GM12873 (cell line): ENCODE measurements at regions not wholly inside any gene's neighbourhood (a gene's known extent, or its start where the extent isn't known, plus 50 kb on each side); places are given as distances from the start of the nearest gene placed in this dataset.

Experiments used
- CTCF ChIP-seq: IDR thresholded peaks from 2 replicates; pipeline ENCODE4 v1.5.1; 2012; ENCODE audit warnings: low read depth, mild to moderate bottlenecking, moderate library complexity, low read length, control low read depth; ENCODE audit not compliant: insufficient read depth; ENCODE audit errors: missing control alignments

DNA sequence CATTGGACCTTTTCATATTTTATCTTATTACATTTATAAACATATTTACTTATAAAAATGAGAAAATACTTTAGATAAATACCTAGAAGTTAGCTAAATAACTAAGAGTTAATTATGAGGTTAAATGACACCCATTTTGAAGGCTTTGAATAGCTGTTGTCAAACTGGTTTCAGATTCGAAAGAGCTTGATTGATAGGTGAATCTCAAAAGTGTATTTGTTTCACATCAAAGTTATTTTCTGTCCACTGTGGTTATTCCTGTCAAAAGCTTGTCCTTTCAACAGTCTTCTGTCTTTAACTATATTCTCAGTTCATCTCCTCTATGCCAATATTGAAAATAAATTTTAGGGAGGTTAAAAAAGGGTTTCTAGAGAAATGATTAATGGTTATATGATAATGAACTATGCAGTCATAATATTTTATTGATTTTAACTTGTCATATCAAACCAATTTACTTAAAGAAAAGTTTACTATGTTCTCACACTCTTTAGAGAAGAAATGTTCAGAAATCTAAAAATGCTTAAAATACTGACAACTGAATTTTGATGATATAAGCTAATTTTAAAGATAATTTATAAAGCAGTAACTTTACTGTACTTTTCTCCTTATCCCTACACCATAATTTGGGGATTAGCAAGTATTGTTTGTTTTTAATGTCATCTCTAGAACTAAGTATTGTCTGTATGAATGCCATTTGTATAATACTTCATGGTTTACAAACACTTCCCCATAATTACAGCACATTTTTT lies 72.0 kb upstream of the FOXP2 start:
- TF ChIP-seq CTCF, result no peak

DNA sequence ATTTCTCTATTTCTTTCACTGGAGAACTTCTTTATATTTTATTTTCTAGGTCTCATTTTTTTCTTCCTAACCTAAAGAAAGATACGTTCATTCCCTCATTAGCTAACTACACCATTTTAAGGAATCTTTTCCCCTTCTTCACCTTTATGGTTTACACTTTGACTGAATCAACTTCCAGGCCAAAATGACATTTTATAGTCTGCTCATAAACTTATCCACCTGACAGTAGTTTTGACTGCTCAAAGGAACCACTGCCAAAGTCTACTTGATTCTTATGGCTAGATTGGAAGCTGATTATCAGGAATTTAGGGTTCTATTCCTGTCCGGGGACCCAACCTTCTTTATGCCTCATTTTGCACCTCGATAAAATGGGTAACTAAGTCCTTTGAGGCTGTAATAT lies 73.0 kb upstream of the FOXP2 start:
- TF ChIP-seq CTCF, result no peak

DNA sequence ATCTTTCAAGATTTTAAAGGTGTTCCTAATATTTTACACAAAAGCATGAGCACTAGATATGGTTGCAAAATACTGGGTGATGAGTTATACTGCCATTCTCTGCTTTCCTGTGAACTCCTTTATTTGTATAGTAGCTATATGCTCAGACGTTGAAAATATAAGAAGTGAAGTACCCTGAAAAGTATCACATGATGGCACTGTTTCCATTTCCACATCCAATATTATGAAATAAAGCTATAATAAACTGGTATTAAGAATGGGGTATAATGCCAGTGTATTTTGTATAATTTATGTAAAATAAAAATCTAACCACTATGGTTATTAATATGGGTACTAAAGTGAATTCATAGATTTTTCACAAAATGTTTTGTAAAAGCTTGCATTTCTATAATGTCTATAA lies 79.6 kb upstream of the FOXP2 start:
- no peak for TF ChIP-seq CTCF

DNA sequence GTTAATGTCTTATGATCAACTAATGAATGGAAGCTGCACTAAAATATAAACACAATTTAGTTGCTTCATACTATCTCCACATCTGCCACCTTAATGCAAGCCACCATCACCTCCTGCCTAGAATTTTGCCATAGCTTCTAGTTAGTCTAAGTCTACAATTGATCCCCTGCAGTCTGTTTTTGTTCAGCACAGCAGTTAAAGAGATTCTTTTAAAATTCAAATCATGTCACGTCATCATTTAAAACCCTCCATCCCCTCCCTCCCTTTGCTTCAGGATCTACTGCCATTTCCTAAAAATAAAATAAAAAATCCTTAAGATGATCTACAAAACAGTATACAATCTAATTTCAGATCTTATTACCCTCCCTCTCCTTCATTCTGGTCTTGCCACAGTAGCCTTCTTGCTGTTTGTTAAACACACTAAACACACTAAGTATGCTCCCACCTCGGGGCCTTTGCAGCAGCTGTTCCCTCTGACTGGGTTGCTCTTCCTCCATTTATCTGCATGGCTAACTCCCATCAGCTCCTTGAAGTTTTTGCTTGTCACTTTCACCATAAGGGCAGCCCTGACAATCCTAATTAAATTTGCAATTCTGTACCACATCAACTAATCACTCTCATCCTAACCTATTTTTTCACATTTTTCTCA lies 97.0 kb upstream of the FOXP2 start:
- TF ChIP-seq CTCF, result no peak

DNA sequence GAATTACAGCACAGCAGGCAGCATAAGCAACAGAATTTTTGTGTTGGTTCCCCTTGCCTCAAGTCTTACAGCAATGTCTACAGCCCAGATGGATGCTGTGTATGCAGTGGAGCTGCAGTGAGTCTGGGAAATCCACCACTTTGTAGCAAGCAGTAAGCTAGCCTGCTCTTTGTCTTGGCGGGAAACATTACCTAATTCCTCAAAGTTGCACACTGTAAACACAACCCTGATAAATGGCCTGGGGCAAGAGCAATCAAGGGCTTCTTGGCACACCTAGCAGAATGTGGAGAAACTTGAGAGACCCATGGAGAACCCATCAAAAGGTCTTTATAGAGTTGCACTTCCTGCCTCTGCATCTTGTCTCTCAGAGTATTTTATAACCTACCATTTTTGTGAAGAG lies 102.0 kb upstream of the FOXP2 start:
- TF ChIP-seq CTCF, result no peak

GRCh38 chr7:114310345-114311110 lies 104.1 kb upstream of the FOXP2 start:
- TF ChIP-seq CTCF, result peak; percentile 20

DNA sequence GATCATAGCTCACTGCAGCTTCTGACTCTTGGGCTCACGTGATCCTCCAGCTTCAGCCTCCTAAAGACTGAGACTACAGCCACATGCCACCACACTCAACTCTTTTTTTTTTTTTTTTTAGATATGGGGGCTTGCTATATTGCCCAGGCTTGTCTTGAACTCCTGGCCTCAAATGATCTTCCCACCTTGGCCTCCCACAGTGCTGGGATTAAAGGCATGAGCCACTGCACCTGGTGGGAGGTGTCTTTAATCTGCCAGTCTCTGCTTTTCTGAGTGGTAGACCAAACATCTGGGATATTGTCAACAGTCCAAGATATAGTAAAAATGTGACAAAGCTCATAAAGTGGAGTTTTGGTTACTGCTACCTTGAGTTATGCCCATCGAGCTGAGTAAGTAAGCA lies 104.9 kb upstream of the FOXP2 start:
- no peak for TF ChIP-seq CTCF
